ENCODE measurements at regions not wholly inside any gene's neighbourhood (a gene's known extent, or its start where the extent isn't known, plus 50 kb on each side); places are given as distances from the start of the nearest gene placed in this dataset.

DNA sequence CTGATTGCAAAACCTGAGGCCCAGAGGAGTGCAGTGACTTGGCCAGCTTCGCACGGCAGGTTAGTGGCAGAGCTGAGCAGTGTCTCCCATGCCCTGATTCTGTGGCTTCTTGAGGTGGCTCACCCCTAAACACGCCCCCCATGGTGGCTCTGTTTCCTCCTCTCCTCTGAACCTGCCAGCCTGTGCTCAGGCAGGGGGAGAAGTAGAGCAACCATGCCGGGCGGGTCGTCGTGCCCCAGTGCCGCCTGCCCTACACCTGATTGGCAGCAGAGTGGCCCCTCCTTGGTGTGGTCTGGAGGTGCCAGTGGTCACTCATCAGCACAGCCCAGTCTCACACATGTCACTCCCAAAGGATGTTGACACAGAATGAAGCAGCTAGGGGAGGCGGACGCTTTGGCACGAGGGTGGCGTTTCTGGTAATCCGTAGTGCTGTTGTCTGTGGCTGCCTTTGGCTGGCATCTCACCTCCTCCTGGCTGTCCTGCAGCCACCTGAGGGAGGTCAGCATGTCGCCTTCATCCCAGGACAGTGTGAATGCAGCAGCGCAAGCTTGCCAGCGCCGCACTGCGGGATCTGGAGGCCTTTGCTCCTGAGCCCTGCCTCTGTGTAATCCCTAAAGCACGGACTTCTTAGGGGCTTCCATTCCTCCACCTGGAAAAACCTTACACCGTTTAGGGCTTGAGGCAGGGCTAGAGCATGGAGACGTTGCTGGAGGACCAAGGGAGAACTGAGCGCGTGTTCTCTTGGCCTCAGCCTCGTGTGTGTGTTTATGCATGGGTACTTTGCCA is 294.7 kb downstream of the SEC14L1 start:
- peak; percentile 43 for DNase-seq

DNA sequence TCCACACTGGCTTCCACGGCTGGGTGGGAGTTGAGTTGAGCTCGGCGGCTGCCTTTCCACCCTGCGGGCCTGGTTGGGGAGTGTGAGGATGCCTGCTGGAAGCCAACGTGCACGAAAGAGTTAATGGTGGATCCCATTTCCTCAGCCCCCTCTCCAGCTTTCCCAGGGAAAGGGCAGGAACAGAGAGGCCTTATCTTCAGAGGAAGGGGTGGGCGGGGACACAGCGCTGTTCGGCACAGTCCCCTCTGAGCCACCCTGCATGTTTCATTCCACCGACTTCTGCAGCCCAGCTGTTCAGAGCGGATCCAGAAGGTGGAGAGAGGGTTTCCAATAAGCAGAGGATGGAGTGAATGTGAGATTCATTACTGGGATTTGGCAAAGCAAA is 295.3 kb downstream of the SEC14L1 start:
- DNase-seq, result no peak

DNA sequence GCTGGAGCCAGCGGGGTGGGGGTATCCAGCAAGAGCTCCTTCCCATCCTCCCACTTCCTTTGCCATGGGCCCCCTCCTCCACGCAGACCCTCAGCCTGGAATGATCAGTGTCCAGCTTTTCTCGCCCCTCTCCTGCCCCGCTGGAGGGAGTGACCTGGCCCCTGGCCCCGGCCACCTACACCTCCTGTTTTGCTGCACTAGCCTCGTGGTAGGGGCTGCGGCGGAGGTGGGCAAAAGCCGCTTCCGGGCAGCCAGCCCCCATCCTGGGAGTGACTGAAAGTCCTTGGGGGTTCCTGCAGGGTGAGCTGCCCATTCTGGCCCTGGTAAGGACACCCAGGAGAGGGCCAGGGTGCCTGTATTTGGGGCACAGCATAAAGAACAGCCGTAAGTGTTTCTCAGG is 295.7 kb downstream of the SEC14L1 start:
- no peak for DNase-seq

DNA sequence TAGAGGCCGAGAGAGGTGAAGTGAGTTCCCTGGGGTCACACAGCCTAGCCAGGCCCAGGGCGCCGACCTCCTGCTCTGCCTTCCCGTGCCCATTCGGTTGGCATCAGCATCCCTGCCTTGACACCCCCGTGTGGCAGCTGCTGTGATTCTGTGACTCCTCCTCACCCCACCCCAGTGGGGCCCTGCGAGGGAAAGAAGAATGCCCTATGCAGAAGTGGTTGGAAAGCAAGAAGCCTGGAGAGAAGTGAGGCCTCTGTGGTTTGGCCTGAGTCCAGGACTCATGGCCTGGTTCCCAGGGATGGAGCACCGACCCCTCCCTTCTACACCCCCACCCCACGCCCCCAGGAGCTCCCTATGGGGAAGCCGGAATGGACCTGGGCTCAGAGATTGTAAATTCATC is 296.2 kb downstream of the SEC14L1 start:
- no peak for DNase-seq

DNA sequence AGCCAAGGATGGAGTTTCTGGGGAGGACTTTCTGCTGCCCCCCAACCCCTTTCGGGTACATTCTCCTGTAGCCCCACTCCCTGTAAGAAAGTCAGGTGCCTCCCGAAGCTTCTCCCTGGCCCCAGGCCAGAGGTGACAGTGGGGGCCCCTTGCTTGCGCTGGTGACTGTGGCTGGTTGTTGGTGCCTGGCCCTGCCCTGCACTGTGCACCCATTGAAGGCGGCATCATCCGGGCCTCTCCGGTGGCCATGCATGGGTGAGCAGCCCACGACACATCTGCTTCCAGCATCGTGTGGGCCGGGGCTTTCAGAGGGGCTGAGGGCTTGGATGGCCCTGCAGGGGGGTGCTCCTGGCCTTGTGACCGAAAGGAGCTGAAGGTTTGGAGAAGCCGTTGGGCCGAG is 297.0 kb downstream of the SEC14L1 start:
- DNase-seq, result no peak

DNA sequence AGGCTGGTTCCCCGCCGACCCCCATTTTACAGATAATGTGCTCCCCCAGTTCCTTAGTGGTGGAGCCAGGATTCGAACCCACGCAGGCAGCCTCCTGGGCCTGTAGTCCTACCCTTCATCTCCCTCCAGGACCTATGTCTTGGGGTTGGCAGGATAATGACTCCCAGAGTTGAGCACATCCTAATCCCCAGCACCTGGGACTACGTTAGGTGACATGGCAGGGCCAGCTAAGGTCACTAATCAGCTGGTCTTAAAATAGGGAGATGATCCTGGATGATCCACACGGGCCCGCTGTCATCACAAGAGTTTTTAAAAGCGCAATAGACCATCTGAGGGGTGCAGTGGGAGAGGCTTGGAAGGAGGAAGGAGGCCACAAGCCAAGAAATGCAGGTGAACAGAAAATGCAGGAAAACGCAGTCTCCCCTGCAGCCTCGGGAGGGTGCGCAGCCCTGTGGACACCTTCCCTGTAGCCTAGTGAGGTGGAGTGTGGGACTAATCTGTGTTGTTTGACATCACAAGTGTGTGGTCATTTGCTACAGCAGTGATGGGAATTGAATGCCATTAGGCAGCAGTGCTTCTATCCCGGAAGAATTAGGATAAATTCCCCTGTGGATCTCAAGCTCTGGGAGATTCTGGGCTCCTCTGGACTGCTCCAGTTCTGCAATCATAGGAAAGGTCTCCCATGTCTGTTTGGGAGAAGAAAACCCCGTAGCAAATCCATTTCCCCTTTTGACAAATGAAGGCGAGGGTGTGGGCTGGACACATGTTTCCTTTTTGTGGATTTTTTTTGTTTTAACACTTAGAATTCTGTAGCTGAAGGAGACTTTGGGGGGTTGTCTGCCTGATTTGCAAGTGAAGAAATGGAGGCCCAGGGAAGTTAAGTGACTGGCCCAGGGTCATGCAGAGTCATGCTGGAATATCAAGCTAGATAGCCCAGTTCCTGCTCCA is 297.7 kb downstream of the SEC14L1 start:
- no peak for DNase-seq

DNA sequence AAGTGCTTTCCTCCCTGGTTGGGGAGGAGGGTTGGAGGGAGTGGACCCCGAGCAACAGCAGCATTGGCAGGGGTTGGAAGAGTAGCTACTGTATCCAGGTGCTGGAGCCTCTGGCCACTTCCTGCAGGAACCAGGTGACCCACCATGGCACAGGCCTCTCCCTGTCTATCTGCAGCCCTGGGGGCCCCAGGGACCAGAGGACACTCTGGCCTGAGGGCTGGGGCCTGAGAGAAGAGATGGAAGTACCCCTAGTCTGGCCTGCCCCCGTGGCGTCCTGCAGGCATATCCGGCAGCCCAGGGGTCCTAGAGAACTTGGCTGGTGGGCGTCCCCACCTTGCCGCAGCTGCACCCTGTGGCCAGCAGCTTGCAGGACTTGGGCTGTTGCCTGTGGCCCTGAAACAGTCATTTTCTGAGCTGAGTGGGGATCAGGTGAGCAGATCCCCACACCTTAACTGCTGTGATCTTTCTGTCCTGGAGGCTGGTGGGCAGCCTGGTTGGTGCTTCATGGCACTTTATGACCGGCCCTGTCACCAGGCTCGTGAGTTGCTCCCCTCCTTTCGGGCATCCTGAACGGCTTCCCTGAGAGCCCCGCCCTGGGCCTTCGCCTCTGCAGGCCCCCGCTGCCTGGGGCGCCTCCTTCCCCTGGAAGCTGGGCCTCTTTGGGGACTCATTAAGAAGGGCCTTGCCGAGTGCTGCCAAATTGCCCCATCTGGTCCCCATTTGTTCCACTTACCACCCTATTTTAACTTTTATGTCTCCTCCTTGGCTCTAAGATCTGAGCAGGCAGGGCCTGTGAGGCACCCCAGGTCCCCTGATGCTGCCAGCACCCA is 298.6 kb downstream of the SEC14L1 start:
- no peak for DNase-seq

DNA sequence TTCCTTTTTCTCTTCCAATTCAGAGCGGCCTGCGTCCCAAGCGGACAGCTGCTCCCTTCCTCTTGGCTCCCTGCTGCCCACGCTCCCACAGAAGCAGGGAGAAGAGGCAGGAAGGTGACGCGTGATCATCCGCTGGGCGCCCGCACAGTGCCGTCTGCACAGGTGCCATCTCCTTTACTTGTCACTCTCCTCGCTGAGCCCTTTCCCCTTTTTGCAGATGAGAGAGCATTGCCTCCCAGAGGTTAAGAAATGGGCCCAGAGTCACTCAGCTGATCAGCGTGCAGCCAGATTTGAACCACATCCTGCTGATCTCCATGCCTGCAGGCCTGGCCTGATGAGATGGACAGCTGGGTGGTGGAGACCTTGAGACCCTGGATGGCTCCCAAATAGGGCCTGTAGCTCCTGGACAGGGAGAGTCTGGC is 299.8 kb downstream of the SEC14L1 start:
- DNase-seq, result no peak

DNA sequence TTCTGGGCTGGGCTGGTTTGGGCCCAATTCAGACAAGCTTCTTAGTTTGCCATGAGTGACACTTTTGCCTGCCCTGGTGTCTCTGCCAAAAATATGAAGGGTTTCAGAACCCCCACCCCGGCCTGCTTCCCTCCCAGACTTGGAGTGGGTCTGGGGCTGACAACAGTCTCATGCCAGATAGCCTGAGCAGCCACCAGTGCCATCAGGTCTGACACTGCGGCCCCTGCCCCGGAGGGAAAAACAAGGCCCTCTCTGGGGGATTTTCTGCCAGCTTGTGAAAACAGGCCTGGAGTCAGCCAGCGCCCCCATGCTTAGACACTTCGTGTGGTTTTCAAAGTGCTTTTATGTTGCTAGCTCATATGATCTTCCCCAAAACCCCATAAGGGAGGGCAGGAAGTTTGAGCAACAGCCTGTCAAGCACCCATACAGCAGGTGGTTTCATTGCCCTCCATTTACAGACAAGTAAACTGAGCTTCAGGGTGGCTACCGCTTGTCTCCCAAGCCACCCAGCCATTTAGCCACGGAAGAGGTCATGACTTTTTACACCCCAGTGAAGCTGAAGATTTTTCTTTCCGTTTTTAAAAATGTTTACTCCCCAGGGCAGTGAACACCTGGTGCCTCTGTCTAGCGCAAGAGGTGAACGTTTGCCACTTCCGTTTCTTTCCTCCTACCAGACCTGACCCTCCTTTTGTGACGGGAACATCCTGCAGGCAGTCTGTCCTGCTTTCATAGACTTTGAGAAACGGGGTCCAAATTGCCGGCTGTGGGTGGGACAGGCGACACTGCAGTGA is 300.6 kb downstream of the SEC14L1 start:
- DNase-seq, result peak; percentile 90

DNA sequence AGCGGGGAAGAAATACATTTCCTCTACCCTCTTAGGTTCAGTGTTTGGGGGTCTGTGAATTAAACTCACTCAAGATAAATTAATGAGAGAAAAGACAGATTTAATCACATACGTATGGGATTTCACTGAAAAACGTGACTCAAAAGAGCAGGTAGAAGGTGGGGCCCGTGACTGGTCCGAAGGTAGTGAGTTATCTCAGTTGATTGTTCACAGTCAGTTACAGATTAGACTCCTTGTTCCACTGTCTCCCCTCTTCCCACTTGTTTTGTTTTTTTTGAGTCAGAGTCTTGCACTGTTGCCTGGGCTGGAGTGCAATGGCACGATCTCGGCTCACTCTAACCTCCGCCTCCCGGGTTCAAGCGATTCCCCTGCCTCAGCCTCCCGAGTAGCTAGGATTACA is 301.2 kb downstream of the SEC14L1 start:
- peak; percentile 62 for DNase-seq

DNA sequence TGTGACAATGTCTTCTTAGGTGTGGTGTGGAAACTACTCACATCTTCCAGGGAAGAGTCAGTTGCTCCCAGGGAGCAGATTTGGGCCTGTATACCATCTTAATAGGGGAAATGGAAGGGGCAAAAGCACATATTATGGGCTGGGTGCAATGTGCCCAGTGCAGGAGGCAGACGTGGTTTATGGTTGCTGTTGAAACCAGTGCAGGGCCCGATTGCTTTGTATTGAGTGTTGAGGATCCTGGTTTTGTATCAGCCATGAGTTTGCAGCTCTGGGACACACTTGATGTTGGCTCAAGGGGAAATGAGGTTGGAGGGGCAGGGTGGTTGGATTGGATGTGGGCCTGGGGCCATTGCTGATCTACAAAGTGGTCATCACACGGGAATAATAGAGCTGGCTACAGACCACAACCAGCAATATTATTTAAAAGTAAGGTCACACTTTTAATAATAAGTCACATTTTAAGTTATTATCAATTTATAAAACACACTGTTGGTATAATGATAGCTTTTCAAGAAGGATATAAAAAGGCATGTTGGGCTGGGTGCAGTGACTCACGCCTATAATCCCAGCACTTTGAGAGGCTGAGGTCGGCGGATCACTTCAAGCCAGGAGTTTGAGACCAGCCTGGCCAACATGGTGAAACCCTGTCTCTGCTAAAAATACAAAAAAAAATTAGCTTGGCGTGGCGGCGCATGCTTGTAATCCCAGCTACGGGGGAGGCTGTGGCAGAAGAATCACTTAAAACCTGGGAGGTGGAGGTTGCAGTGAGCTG is 302.4 kb downstream of the SEC14L1 start:
- DNase-seq, result no peak

DNA sequence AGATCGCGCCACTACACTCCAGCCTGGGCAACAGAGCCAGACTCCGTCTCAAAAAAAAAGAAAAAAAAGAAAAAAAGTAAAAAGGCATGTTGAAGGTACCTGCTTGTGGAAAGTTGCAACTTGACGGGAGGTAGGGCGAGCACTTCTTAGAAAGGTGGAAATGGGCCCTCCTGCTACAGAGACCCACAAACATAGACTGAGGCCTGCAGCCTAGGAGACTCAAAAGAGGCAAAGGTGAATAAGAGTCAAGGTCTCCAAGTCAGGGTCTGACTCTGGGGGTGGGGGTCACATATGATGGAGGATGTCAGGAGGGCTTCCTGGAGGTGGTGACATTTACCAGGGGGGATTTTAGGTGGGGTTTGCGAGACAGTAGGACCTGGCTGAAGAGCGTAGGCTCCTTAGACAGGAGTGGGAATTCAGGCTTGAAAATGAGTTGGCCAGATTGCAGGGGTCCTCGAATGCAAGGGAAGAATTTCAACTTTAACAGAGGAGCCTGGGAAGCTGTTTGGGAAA is 303.0 kb downstream of the SEC14L1 start:
- DNase-seq, result no peak

DNA sequence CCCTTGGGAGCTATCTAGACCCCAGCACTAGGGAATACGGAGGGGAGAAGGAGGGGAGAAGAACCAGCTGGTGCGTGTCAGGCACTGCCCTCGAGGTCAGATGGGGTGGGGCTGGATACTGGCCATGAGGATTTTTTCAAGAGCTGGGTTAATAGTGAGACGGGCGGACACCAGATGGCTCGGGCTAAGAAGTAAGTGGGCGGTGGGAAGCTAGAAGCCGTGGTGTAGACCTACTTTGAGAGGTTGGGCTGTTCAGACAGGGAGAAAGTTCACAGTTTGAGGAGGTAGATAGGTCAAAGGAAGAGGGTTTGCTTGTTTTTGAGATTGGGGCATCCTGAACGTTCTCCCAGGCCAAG is 303.8 kb downstream of the SEC14L1 start:
- no peak for DNase-seq

DNA sequence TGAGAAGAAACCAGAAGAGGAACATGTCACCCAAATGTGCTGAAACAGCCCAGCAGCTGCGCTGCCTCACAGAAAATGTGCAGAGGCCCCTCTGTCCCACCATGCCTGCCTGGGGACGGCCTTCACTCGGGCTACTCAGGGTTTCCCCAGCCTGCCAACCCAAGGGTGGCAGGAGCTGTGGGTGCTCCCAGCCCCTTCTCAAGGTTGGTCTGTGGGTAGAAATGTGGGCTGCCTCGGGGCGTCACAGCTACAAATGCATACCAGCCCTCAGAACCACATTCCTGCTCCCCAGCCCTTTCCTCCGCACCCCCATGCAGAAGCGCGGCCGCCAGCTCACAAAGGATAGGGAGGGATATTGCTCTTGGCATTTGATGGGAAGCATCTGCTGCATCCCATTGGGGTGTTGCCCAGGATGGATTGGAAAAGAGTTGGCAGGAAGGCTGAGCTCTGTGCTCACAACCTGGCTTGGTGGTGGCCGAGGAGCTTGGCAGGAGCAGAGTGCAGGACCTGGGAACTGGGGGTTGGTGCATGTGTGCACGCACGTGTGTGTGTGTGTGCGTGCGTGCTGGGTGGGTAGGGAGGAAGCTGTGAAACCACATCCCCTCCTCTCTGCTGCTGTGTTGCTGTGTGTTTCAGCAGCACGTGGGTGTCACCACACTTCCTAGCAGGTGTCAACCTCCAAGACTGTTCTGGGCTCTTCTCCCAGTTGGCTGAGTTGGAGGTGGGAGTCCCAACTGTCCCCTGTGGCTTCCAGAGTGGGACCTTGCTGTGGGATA is 304.4 kb downstream of the SEC14L1 start:
- DNase-seq, result peak; percentile 88

DNA sequence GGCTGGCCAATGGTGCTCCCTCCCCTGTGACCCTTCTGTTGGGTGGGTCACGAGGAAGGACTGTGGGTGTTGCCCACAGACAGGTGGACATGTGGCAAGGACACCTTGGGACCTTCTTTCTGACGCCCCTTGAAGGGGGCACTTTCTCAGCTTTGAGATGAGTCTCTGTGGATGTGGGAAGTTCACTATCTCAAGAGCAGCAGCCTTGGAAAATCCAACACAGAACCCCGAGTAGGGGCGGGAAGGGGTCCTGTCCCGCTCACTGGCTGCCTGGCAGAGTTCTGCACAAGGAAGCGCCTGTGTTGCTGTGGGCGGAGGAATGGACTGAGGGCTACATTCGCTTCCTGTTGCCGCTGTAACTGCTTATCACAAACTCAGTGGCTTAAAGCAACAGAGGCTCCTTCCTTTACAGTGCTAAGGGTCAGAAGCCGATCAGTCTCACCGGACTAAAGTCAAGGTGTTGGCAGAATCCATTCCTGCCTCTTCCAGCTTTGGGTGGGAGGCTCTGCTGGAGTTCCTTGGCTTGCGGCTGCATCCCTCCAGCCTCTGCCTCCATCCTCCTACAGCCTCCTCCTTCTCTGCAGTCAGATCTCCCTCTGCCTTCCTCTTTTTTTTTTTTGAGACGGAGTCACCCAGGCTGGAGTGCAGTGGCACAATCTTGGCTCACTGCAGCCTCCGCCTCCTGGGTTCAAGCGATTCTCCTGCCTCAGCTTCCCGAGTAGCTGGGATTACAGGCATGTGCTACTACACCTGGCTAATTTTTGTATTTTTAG is 305.2 kb downstream of the SEC14L1 start:
- DNase-seq, result peak; percentile 57

DNA sequence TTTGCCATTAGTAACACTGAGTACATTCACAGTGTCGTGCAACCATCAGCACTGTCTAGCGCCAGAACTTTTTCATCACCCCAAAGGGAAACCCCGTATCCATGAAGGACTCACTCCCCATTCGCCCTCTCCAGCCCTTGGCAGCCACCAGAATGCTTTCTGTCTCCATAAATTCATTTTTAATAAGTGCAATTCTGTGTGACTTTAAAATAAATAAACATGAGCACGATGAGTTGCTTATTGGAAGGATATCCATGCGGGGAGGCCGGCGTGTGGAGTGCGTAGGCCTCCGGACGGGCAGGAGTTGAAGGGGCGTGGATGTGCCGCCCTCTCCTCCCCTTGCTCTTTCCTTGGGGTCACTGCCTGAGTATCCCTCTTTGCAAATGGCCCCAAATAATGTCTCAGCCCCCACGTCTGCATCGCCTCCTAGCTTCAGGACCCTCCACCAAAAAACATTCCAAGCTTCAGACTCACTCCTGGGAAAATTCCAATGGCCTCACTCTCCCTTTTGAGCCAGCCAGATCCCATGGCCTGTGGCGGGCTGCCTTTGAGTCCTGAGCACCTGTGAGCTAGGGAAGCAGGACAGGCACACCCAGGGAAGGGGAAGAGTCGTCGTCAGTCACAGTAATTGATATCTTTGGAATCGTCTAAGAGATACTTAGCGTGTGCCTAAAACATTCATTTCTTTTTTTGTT is 306.3 kb downstream of the SEC14L1 start:
- DNase-seq, result no peak

DNA sequence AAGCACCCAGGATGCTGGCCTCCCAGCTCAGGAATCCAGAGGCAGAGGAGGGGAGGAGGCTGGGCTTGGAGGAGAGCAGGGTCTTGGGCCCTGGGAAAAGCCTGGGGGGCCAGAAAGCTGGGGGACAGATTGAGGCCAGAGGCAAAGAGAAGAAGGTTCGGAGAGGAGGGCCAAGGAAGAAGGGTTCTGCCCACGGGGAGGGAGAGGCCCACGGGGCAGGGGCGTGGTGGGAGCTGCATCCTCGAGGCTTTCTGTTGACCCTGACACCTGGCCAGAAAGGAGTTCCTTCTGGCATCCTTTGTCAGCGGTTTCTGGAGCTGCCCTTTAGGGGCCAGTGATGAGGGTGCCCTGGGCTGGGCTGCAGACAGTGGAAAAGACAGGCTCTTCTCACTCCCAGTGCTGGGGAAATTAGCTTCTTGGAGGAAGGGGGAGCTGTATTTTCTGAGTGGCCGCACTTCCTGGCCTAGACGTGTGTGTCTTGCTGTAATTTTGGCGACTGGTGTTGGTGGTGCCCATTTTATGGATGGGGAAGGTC is 308.7 kb downstream of the SEC14L1 start:
- no peak for DNase-seq

DNA sequence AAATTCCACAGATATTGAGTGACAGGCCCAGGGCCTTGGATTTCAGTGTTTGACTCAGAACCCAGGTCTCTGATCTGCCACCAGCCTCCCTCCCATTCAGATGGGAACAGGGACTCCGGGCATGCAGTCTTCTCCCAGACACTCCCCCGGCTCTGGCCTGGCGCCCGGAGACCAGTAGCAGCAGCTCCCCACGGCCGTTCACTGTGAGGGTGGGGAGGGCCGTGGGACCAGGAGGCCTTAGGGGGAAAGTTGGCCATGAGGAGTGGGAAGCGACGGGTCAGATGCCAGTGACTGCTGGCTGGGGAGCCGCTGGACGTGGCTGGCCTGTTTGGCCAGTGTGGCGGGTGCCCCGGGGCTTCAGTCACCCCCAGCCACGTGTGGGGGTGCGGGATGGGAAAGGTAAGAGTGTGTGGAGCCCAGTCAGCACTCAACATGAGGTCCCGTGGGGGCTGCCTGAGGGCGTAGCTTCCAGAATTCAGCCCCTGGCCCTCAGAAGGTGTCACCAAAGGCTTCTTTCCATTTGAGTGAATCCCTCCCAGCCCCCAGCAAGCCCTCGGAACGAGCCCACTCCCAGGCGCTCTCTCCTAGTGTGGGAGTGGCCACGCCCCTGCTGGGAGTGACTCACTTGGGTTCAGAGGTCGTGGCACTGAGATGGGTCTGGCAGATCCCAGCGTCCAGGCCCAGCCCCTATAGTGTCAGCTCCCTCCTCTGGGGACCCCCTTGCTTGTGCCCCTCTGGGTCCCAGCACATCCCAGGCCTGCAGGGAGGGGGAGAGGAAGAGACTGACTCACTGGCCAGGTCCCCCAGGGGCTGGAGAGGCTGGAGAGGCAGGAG is 309.4 kb downstream of the SEC14L1 start:
- no peak for DNase-seq
